OCI-LY7 (cell line): ENCODE measurements at regions not wholly inside any gene's neighbourhood (a gene's known extent, or its start where the extent isn't known, plus 50 kb on each side); places are given as distances from the start of the nearest gene placed in this dataset.

Source experiments
- BruUV-seq: library from RNA; stranded (reverse); fragments of 400-500 nt; replicated peaks from 2 replicates; lab custom pipeline; 2021; lab: Mats Ljungman, UMichigan
- CTCF ChIA-PET: fragments of 300-600 bp; sonication (Branson Sonifier 250); formaldehyde crosslinking; loops from one replicate; lab custom pipeline; 2022; ENCODE audit warnings: antibody characterized with exemption; ENCODE audit not compliant: unreplicated experiment; lab: Charles Lee
- POLR2A ChIA-PET: fragments of 300-600 bp; sonication (Branson Sonifier 250); formaldehyde crosslinking; loops from one replicate; lab custom pipeline; 2022; ENCODE audit warnings: antibody characterized with exemption; lab: Charles Lee
- DNase-seq: peaks from one replicate; pipeline ENCODE4 v3.0.0-alpha.2; 2015; ENCODE audit warnings: low spot score
- H2AFZ ChIP-seq: fragments of 200-600 bp; sonication (generic), shearing (Covaris generic); 2 replicates; pipeline ENCODE4 v1.6.1; 2014; ENCODE audit warnings: mild to moderate bottlenecking, antibody characterized with exemption, low read length, moderate library complexity
- H3K27ac ChIP-seq: fragments of 200-600 bp; sonication (generic); 2 replicates; pipeline ENCODE4 v1.5.1; 2014; ENCODE audit warnings: mixed run types, low read depth, mild to moderate bottlenecking, moderate library complexity, low read length, inconsistent platforms; ENCODE audit not compliant: poor library complexity, severe bottlenecking
- H3K36me3 ChIP-seq: fragments of 200-600 bp; sonication (generic); 2 replicates; pipeline ENCODE4 v1.6.1; 2014; ENCODE audit warnings: mild to moderate bottlenecking, antibody characterized with exemption, low read length, moderate library complexity, mixed read lengths; ENCODE audit not compliant: insufficient read depth
- H3K4me1 ChIP-seq: fragments of 200-600 bp; sonication (generic); 2 replicates; pipeline ENCODE4 v1.5.1; 2014; ENCODE audit warnings: mild to moderate bottlenecking, low read length; ENCODE audit not compliant: insufficient read depth, poor library complexity, severe bottlenecking
- H3K4me2 ChIP-seq: fragments of 200-600 bp; sonication (generic); 2 replicates; pipeline ENCODE4 v1.6.1; 2014; ENCODE audit warnings: mild to moderate bottlenecking, low read length
- H3K4me3 ChIP-seq: fragments of 200-600 bp; sonication (generic); 2 replicates; pipeline ENCODE4 v1.5.1; 2014; ENCODE audit warnings: mild to moderate bottlenecking, low read depth, low read length; ENCODE audit not compliant: poor library complexity, severe bottlenecking
- H3K79me2 ChIP-seq: fragments of 200-600 bp; sonication (generic); 2 replicates; pipeline ENCODE4 v1.6.1; 2016; ENCODE audit warnings: low read depth, mild to moderate bottlenecking, low read length, moderate library complexity, mixed read lengths; ENCODE audit not compliant: insufficient read depth
- H3K9me2 ChIP-seq: fragments of 200-600 bp; sonication (generic); 2 replicates; pipeline ENCODE4 v1.6.1; 2016; ENCODE audit warnings: mild to moderate bottlenecking, low read length, mixed read lengths; ENCODE audit not compliant: insufficient read depth
- H3K9me3 ChIP-seq: fragments of 200-600 bp; sonication (generic); 2 replicates; pipeline ENCODE4 v1.6.1; 2014; ENCODE audit warnings: mild to moderate bottlenecking, mixed run types, low read length, mixed read lengths
- H4K20me1 ChIP-seq: fragments of 200-600 bp; sonication (generic); 2 replicates; pipeline ENCODE4 v1.6.1; 2014; ENCODE audit warnings: mild to moderate bottlenecking, antibody characterized with exemption, low read length, moderate library complexity, mixed read lengths; ENCODE audit not compliant: insufficient read depth
- EZH2phosphoT487 ChIP-seq: fragments of 200-600 bp; sonication (generic); IDR thresholded peaks from 2 replicates; pipeline ENCODE4 v1.6.1; 2018; ENCODE audit warnings: low read depth, borderline replicate concordance, mild to moderate bottlenecking, mixed run types, antibody characterized with exemption, low read length, moderate library complexity, mixed read lengths
- intact Hi-C: fragments of 100-400 bp; cut with micrococcal nuclease; formaldehyde crosslinking; loops from one replicate; pipeline ENCODE4 v1.10.0; 2022; ENCODE audit not compliant: unreplicated experiment
- TF ChIP-seq, protein P1 (sequence below): fragments of 200-600 bp; sonication (generic); conservative IDR thresholded peaks from 2 replicates; pipeline ENCODE4 v1.5.1; 2014; ENCODE audit warnings: mild to moderate bottlenecking, antibody characterized with exemption, low read length, moderate library complexity, mixed read lengths

DNA sequence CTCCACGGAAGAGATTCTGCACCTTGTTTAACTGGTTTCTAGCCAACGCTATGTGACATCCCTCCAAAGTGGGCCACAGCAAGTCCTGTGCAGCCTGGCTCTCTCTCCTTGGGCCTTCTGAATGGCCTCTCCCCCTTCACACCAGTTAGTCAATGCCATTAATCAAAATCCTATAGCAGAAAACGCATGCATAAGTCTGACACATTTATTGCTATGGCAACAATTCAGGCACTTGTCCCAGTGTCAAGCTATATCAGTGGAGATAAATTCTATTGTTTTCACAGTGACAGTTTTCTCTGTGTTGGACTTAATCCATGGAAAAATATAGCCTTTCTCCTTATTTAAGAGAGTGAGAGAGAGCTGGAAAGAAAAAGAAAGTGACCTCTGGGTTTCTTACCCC, 87.2 kb upstream of the TOX3 start:
- BruUV-seq = no TSS peak
- H3K27ac ChIP-seq = no peak overlapping the region
- no peaks in the 10 kb centered on the region for H3K9me3 ChIP-seq
- H2AFZ ChIP-seq = no peak overlapping the region
- DNase-seq = no peak
- ChIA-PET POLR2A (no interaction called here), CTCF (no interaction called here)
- no peaks in the 10 kb centered on the region for H3K79me2 ChIP-seq
- no peaks in the 10 kb centered on the region for H4K20me1 ChIP-seq
- H3K4me1 ChIP-seq = no peaks in the 10 kb centered on the region
- no peaks in the 10 kb centered on the region for H3K9me2 ChIP-seq
- H3K4me2 ChIP-seq = no peak overlapping the region
- TF ChIP-seq EZH2phosphoT487 = no peak
- TF ChIP-seq, protein P1, sequence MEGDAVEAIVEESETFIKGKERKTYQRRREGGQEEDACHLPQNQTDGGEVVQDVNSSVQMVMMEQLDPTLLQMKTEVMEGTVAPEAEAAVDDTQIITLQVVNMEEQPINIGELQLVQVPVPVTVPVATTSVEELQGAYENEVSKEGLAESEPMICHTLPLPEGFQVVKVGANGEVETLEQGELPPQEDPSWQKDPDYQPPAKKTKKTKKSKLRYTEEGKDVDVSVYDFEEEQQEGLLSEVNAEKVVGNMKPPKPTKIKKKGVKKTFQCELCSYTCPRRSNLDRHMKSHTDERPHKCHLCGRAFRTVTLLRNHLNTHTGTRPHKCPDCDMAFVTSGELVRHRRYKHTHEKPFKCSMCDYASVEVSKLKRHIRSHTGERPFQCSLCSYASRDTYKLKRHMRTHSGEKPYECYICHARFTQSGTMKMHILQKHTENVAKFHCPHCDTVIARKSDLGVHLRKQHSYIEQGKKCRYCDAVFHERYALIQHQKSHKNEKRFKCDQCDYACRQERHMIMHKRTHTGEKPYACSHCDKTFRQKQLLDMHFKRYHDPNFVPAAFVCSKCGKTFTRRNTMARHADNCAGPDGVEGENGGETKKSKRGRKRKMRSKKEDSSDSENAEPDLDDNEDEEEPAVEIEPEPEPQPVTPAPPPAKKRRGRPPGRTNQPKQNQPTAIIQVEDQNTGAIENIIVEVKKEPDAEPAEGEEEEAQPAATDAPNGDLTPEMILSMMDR = no peak
- no peaks in the 10 kb centered on the region for H3K36me3 ChIP-seq
- intact Hi-C loops = no loop called here
- H3K4me3 ChIP-seq = no peak overlapping the region

DNA sequence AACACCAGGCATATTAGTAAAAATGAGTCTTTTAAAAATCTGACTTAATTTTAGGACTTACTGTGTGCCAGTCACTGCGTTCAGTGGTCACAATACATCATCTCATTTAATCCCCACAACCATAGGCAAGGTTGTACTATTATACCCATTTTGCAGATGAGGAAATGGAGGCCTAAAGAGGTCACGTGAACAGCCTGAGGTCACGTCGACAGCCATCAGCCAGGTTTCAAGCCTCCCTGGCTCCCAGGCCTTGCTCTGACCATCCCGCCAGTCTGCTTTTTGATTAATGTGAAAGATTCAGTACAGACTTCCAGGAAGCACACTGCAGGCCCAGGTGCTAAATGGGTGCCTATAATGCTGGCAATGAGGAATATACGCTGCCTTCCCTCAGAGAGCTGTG, 86.3 kb upstream of the TOX3 start:
- Histone ChIP-seq H4K20me1 (no peaks in the 10 kb centered on the region), H3K9me2 (no peaks in the 10 kb centered on the region), H3K4me1 (no peaks in the 10 kb centered on the region), H3K36me3 (no peaks in the 10 kb centered on the region), H3K27ac (no peak overlapping the region), H3K4me2 (no peak overlapping the region), H3K9me3 (no peaks in the 10 kb centered on the region), H2AFZ (no peak overlapping the region), H3K4me3 (no peak overlapping the region), H3K79me2 (no peaks in the 10 kb centered on the region)
- TF ChIP-seq, protein P1 = no peak
- no peak for TF ChIP-seq EZH2phosphoT487
- CTCF ChIA-PET = no interaction called here
- no peak for DNase-seq
- intact Hi-C loops = no loop called here
- no TSS peak for BruUV-seq
- POLR2A ChIA-PET = interaction anchor here (0.6 kb wide), 1 partner anchor 168 kb away, joined by 3 read pairs; no protein-coding TSS in a partner anchor

DNA sequence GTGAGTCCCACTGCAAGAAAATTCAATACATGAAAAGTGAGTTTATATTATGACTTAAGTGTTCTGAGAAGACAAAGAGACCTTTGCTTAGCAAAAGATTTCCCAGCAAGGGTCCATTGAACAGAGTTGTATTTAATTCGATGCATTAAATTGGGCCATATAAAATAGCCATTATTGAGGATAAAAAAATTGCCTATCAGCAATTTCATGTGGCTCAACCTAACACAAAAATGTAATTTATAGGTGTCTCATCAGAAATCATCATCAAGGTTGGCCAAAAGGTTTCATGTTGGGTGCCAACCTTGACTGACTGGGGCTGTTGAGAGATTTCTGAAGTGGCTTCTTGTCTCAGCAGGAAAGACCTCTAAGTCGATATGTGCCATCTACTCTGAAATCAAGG, 84.8 kb upstream of the TOX3 start:
- no peak for DNase-seq
- Histone ChIP-seq H2AFZ (no peak overlapping the region), H3K4me2 (no peak overlapping the region), H3K36me3 (no peaks in the 10 kb centered on the region), H3K79me2 (no peaks in the 10 kb centered on the region), H3K27ac (no peak overlapping the region), H4K20me1 (no peaks in the 10 kb centered on the region), H3K9me3 (no peaks in the 10 kb centered on the region), H3K9me2 (no peaks in the 10 kb centered on the region), H3K4me1 (no peaks in the 10 kb centered on the region), H3K4me3 (no peak overlapping the region)
- BruUV-seq = no TSS peak
- TF ChIP-seq EZH2phosphoT487 = no peak
- TF ChIP-seq, protein P1 = no peak
- ChIA-PET CTCF (no interaction called here), POLR2A (no interaction called here)
- intact Hi-C loops = no loop called here
